ENCODE measurements at regions not wholly inside any gene's neighbourhood (a gene's known extent, or its start where the extent isn't known, plus 50 kb on each side); places are given as distances from the start of the nearest gene placed in this dataset.

GRCh38 chr5:67518227-67518626 is 321.6 kb upstream of the CD180 start:
- Histone ChIP-seq H3K9me3 (no peaks in the 10 kb centered on the region), H3K4me1 (ENCODE audit: insufficient read depth) (no peaks in the 10 kb centered on the region), H3K27me3 (no peaks in the 10 kb centered on the region), H3K27ac (no peak overlapping the region), H3K36me3 (no peaks in the 10 kb centered on the region), H3K4me3 (no peak overlapping the region)
- TF ChIP-seq EP300 (IDR thresholded peaks at IDR 0.05) = no peak
- no peak for TF ChIP-seq POLR2A (IDR thresholded peaks at IDR 0.05)
- TF ChIP-seq, protein P1, sequence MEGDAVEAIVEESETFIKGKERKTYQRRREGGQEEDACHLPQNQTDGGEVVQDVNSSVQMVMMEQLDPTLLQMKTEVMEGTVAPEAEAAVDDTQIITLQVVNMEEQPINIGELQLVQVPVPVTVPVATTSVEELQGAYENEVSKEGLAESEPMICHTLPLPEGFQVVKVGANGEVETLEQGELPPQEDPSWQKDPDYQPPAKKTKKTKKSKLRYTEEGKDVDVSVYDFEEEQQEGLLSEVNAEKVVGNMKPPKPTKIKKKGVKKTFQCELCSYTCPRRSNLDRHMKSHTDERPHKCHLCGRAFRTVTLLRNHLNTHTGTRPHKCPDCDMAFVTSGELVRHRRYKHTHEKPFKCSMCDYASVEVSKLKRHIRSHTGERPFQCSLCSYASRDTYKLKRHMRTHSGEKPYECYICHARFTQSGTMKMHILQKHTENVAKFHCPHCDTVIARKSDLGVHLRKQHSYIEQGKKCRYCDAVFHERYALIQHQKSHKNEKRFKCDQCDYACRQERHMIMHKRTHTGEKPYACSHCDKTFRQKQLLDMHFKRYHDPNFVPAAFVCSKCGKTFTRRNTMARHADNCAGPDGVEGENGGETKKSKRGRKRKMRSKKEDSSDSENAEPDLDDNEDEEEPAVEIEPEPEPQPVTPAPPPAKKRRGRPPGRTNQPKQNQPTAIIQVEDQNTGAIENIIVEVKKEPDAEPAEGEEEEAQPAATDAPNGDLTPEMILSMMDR (IDR thresholded peaks at IDR 0.05) = no peak
- intact Hi-C loops (cut with DNase I) = no loop called here
- no peak for DNase-seq
- WGBS, 3 donors = 85 to 96% (median 91%) methylated on average over 2 of the region's 2 CpGs

GRCh38 chr5:67516948-67517565 is 320.5 kb upstream of the CD180 start:
- H3K4me3 ChIP-seq = no peak overlapping the region
- no peak for TF ChIP-seq POLR2A (IDR thresholded peaks at IDR 0.05)
- no peak for TF ChIP-seq EP300 (IDR thresholded peaks at IDR 0.05)
- TF ChIP-seq, protein P1 (IDR thresholded peaks at IDR 0.05) = no peak
- no peaks in the 10 kb centered on the region for H3K9me3 ChIP-seq
- 68 to 78% (median 73%) methylated on average over 6 of the region's 6 CpGs for WGBS, 3 donors
- intact Hi-C loops (cut with DNase I) = no loop called here
- no peaks in the 10 kb centered on the region for H3K4me1 ChIP-seq (ENCODE audit: insufficient read depth)
- DNase-seq = no peak
- no peaks in the 10 kb centered on the region for H3K27me3 ChIP-seq
- no peaks in the 10 kb centered on the region for H3K36me3 ChIP-seq
- H3K27ac ChIP-seq = no peak overlapping the region

- Histone ChIP-seq H3K36me3 (no peaks in the 10 kb centered on the region), H3K27me3 (no peaks in the 10 kb centered on the region), H3K4me1 (ENCODE audit: insufficient read depth) (no peaks in the 10 kb centered on the region), H3K4me3 (no peak overlapping the region), H3K9me3 (no peaks in the 10 kb centered on the region), H3K27ac (no peak overlapping the region)
- TF ChIP-seq POLR2A (IDR thresholded peaks at IDR 0.05) (no peak), EP300 (IDR thresholded peaks at IDR 0.05) (no peak)
- TF ChIP-seq, protein P1 (IDR thresholded peaks at IDR 0.05) = no peak
- DNase-seq = no peak
- intact Hi-C loops (cut with DNase I) = no loop called here
- WGBS, 3 donors = 87 to 95% (median 93%) methylated on average over 2 of the region's 2 CpGs
Observed at GRCh38 chr5:67515762-67516161, 319.2 kb upstream of the CD180 start.

DNA sequence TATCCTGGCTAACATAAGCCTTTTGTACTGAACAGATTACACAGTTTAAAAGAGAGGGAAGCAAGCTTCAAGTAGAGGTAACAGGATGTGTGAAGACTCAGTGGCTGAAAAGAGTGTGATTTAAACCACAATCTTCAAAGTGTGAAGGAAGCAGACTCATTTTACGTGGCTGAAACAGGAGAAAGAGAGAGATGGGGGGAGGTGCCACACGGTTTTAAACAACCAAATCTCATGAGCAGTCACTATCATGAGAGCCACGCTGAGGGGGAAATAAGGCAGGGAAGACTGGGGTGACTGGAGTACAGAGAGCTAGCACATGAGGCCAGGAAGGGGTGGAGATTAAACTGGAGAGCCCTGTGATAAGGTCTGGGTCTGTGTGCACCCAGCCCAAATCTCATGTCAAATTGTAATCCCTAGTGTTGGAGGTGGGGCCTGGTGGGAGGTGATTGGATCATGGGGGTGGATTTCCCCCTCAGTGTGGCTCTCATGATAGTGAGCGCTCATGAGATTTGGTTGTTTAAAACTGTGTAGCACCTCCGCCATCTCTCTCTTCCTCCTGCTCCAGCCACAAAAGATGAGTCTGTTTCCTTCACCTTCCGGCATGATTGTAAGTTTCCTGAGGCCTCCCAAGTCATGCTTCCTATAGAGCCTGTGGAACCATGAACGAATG is 318.6 kb upstream of the CD180 start:
- H3K4me3 ChIP-seq = no peak overlapping the region

More for the DNA sequence above, 318.6 kb upstream of the CD180 start:
- Histone ChIP-seq H3K27ac (no peak overlapping the region), H3K27me3 (no peaks in the 10 kb centered on the region), H3K4me1 (ENCODE audit: insufficient read depth) (no peaks in the 10 kb centered on the region), H3K36me3 (no peaks in the 10 kb centered on the region), H3K9me3 (no peaks in the 10 kb centered on the region)
- WGBS, 3 donors = 88 to 93% (median 89%) methylated on average over 7 of the region's 7 CpGs
- DNase-seq = no peak
- TF ChIP-seq, protein P1 (IDR thresholded peaks at IDR 0.05) = no peak
- TF ChIP-seq POLR2A (IDR thresholded peaks at IDR 0.05) (no peak), EP300 (IDR thresholded peaks at IDR 0.05) (no peak)
- intact Hi-C loops (cut with DNase I) = no loop called here
